Activated naive CD8-positive, alpha-beta T cell treated with anti-CD3 and anti-CD28 coated beads for 36 hours (primary cell): ENCODE measurements at regions not wholly inside any gene's neighbourhood (a gene's known extent, or its start where the extent isn't known, plus 50 kb on each side); places are given as distances from the start of the nearest gene placed in this dataset.
"Not testable (repeated sequence)": the region's sequence is repeated elsewhere in the genome, so short reads cannot be mapped to it uniquely, and the experiment has no call there.

Source experiments
- DNase-seq: peaks from one replicate; pipeline ENCODE4 v3.0.0; 2021
- H3K27ac Mint-ChIP-seq: one replicate; pipeline ENCODE4 v1.8.0; 2022; ENCODE audit warnings: mild to moderate bottlenecking, moderate library complexity, mixed read lengths
- H3K27me3 Mint-ChIP-seq: one replicate; pipeline ENCODE4 v1.8.0; 2022; ENCODE audit warnings: mild to moderate bottlenecking, mixed read lengths
- H3K36me3 Mint-ChIP-seq: one replicate; pipeline ENCODE4 v1.8.0; 2021; ENCODE audit warnings: mild to moderate bottlenecking, mixed read lengths
- H3K4me1 Mint-ChIP-seq: one replicate; pipeline ENCODE4 v1.8.0; 2021; ENCODE audit warnings: mixed read lengths
- H3K4me3 Mint-ChIP-seq: one replicate; pipeline ENCODE4 v1.8.0; 2022; ENCODE audit warnings: mild to moderate bottlenecking, moderate library complexity, mixed read lengths
- H3K9me3 Mint-ChIP-seq: one replicate; pipeline ENCODE4 v1.8.0; 2022; ENCODE audit warnings: mixed read lengths

DNA sequence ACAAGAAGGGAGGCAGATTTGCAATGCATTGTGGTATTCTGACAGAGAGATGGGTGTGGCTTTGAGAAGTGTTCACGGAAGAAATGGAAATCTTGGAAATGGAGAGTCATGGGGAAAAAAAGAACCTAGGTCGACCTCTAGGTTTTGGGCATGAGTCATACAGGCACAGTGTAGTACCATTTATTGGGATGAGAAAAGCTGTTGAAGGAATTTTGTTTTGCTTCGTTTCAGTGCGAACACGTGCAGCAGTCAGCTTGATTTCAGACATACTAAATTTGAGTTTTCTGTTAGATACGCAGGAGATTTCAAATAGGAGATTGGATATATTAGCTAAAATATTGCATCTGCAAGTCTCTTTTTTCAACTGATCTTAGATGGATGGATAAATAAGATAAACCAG is 119.8 kb upstream of the ZNG1F start:
- H3K36me3 Mint-ChIP-seq, DNase-seq, H3K9me3 Mint-ChIP-seq, H3K4me3 Mint-ChIP-seq, H3K27ac Mint-ChIP-seq, H3K4me1 Mint-ChIP-seq, H3K27me3 Mint-ChIP-seq: not testable (repeated sequence)

DNA sequence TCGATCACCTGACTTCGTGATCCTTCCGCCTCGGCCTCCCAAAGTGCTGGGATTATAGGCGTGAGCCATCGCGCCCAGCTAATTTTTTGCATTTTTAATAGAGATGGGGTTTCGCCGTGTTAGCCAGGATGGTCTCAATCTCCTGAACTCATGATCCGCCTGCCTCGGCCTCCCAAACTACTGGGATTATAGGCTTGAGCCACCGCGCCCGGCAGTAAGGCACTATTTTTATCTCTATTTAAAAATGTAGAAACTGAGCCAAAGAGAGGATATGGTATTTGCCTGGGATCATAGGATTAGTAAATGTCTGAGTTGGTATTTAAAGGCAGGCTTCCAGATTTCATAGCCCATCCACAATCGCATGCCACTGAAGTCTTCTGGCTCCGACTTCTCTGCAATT is 96.6 kb upstream of the ZNG1F start:
- DNase-seq, H3K4me1 Mint-ChIP-seq, H3K27ac Mint-ChIP-seq, H3K36me3 Mint-ChIP-seq, H3K9me3 Mint-ChIP-seq, H3K27me3 Mint-ChIP-seq, H3K4me3 Mint-ChIP-seq: not testable (repeated sequence)

- not testable (repeated sequence) for H3K27ac Mint-ChIP-seq, H3K4me3 Mint-ChIP-seq, H3K27me3 Mint-ChIP-seq, H3K36me3 Mint-ChIP-seq, H3K9me3 Mint-ChIP-seq, DNase-seq, H3K4me1 Mint-ChIP-seq
These were observed 91.5 kb upstream of the ZNG1F start for GRCh38 chr9:41280299-41281238.

- not testable (repeated sequence) for H3K36me3 Mint-ChIP-seq, H3K27me3 Mint-ChIP-seq, H3K4me1 Mint-ChIP-seq, H3K9me3 Mint-ChIP-seq, DNase-seq, H3K4me3 Mint-ChIP-seq, H3K27ac Mint-ChIP-seq
These were observed 90.3 kb upstream of the ZNG1F start for GRCh38 chr9:41279437-41279836.

DNA sequence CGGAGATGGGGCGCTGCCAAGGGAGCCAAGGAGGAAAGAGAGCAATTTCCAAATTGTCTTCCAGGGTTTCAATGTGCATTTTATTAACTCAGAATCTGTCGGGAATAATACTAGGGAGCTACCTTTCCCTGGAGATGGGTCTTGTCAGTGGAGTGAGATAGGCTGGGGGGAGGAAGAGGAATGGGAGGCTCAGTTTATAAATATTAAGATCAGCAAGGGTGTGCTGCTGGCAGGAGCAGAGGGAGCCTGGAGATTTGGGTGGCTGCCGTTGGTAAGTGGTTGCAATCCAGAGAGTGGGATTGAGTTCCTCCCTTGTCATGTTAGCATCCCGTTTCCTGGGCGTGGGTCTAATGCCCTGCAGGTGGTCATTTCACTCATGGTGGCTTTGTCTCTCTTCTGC is 89.9 kb upstream of the ZNG1F start:
- not testable (repeated sequence) for H3K36me3 Mint-ChIP-seq, H3K27ac Mint-ChIP-seq, H3K4me1 Mint-ChIP-seq, H3K4me3 Mint-ChIP-seq, DNase-seq, H3K9me3 Mint-ChIP-seq, H3K27me3 Mint-ChIP-seq

- H3K4me1 Mint-ChIP-seq, result not testable (repeated sequence)
These were observed 84.6 kb upstream of the ZNG1F start for GRCh38 chr9:41273549-41274267.

DNA sequence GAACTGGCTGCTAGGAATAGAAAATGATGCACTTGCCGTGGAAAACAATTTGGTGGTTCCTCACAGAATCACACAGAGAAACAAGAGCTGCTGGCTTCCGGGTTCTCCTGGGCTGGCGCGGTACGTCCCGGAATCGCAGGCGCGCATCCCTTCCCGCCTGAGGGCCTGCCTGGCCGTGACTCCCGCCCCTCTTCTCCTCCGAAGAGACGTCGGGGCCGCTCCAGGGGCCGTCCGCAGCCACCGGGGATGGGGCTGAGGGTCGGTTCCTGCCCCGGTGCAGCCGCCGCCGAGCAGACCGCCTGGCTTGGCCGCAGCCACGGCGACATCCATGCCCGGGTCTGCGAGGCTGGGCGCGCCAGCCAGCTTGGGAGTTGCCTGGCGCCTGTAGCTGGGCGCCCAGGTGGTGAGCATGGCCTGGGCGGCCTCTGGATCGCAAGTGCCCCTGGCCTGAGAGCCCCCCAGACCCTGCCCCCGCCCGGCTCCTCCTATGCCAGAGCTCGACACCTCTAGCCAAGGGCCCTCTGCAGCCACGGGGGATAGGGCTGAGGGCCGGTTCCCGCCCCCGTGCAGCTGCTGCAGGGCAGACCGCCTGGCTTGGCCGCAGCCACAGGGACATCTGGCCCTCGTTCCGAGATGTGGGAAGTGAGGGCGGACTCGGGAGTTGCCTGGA is 83.9 kb upstream of the ZNG1F start:
- H3K4me3 Mint-ChIP-seq, result not testable (repeated sequence)

More at GRCh38 chr9:41273549-41274267, 84.6 kb upstream of the ZNG1F start:
- not testable (repeated sequence) for H3K9me3 Mint-ChIP-seq, H3K27me3 Mint-ChIP-seq, H3K27ac Mint-ChIP-seq, H3K36me3 Mint-ChIP-seq
- peak overlapping the region; percentile 55 for H3K4me3 Mint-ChIP-seq
- peak; percentile 89 for DNase-seq

GRCh38 chr9:41270992-41271391 is 81.9 kb upstream of the ZNG1F start:
- H3K36me3 Mint-ChIP-seq, H3K4me1 Mint-ChIP-seq, H3K9me3 Mint-ChIP-seq, H3K27ac Mint-ChIP-seq, DNase-seq, H3K4me3 Mint-ChIP-seq: not testable (repeated sequence)
- peaks cover 13% of the 10 kb centered on the region for H3K27me3 Mint-ChIP-seq

More for the DNA sequence above, 83.9 kb upstream of the ZNG1F start:
- H3K36me3 Mint-ChIP-seq, H3K4me1 Mint-ChIP-seq, H3K27ac Mint-ChIP-seq, H3K9me3 Mint-ChIP-seq, H3K27me3 Mint-ChIP-seq: not testable (repeated sequence)
- peak; percentile 29 for DNase-seq

DNA sequence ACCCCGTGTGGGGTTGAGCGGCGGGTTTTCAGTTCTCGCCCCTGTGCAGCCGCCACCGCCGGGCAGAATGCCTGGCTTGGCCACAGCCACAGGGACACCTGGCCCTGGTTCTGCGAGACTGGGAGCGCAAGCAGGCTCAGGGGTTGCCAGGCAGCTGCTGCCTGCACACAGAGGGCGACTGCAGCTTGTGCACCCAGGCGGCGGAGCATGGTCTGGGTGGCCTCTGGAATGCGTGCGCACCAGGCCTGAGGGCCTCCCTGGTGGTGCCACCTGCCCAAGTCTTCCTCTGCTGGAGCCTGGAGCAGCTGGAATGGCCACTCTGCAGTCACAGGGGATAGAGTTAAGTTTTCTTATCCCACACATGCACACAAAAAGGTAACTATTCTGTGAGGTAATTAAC is 80.4 kb upstream of the ZNG1F start:
- not testable (repeated sequence) for H3K36me3 Mint-ChIP-seq, DNase-seq, H3K27ac Mint-ChIP-seq, H3K4me3 Mint-ChIP-seq, H3K4me1 Mint-ChIP-seq, H3K9me3 Mint-ChIP-seq, H3K27me3 Mint-ChIP-seq

GRCh38 chr9:41269054-41269453 is 79.9 kb upstream of the ZNG1F start:
- H3K27me3 Mint-ChIP-seq, H3K36me3 Mint-ChIP-seq, H3K4me1 Mint-ChIP-seq, H3K9me3 Mint-ChIP-seq, H3K27ac Mint-ChIP-seq, DNase-seq, H3K4me3 Mint-ChIP-seq: not testable (repeated sequence)

DNA sequence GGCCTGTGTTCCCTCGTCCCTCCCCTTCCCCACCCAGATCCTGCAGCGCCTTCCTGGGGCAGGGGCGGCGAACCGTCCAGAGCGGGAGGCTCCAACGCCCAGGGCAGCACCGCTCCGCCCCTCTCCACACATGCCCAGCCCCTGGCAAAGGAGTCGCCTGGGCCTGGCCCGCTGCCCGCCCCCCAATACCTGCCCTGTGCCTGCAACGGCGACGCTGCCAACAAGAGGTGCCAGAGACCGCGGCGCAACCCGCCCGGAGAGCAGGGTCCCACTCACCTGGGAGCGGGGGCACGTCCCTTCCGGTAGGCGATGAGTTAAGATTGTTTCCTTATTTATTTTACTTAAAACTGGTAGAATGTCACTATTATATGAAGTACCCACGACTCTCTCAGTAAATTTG is 77.5 kb upstream of the ZNG1F start:
- not testable (repeated sequence) for H3K27ac Mint-ChIP-seq, H3K9me3 Mint-ChIP-seq, H3K4me1 Mint-ChIP-seq, H3K36me3 Mint-ChIP-seq, H3K27me3 Mint-ChIP-seq, H3K4me3 Mint-ChIP-seq, DNase-seq

DNA sequence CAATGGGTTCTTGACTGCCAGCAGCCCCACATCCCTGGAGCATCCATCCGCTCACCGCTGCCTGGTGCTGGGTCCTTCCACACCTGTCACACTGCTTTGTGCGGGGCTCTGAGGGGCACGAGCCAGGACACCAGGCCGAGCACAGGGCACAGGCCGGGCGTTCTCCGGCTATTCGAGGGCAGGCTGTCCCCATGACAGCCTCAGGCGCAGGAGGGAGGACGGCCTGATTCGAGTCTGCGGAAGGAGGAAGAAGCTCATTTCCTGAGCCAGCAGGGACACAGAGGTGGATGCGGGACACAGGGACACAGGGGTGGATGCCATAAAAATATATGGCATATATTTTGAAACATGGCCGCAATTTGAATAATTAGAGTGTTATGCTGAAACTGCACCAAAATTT is 76.9 kb upstream of the ZNG1F start:
- H3K9me3 Mint-ChIP-seq, H3K27ac Mint-ChIP-seq, DNase-seq, H3K27me3 Mint-ChIP-seq, H3K36me3 Mint-ChIP-seq, H3K4me1 Mint-ChIP-seq, H3K4me3 Mint-ChIP-seq: not testable (repeated sequence)

GRCh38 chr9:41251973-41252372 is 62.9 kb upstream of the ZNG1F start:
- H3K36me3 Mint-ChIP-seq, H3K27ac Mint-ChIP-seq, H3K27me3 Mint-ChIP-seq, H3K4me1 Mint-ChIP-seq, DNase-seq, H3K4me3 Mint-ChIP-seq: not testable (repeated sequence)
- peaks cover 13% of the 10 kb centered on the region for H3K9me3 Mint-ChIP-seq

- H3K4me1 Mint-ChIP-seq, H3K36me3 Mint-ChIP-seq, H3K27ac Mint-ChIP-seq, H3K4me3 Mint-ChIP-seq, H3K27me3 Mint-ChIP-seq, DNase-seq: not testable (repeated sequence)
- H3K9me3 Mint-ChIP-seq, result peaks cover 19% of the 10 kb centered on the region
These were observed 62.0 kb upstream of the ZNG1F start for GRCh38 chr9:41251101-41251500.

GRCh38 chr9:41246702-41247101 is 57.6 kb upstream of the ZNG1F start:
- H3K4me3 Mint-ChIP-seq, H3K4me1 Mint-ChIP-seq, DNase-seq, H3K27ac Mint-ChIP-seq, H3K27me3 Mint-ChIP-seq, H3K36me3 Mint-ChIP-seq: not testable (repeated sequence)
- H3K9me3 Mint-ChIP-seq, result peaks cover 16% of the 10 kb centered on the region
